H1 (cell line): ENCODE measurements at regions not wholly inside any gene's neighbourhood (a gene's known extent, or its start where the extent isn't known, plus 50 kb on each side); places are given as distances from the start of the nearest gene placed in this dataset.

Source experiments
- CTCF ChIA-PET: fragments of 300-600 bp; sonication (Branson Sonifier 250); formaldehyde crosslinking; loops from one replicate; lab custom pipeline; 2021; ENCODE audit not compliant: partially characterized antibody; lab: Charles Lee
- POLR2A ChIA-PET: fragments of 300-600 bp; sonication (Branson Sonifier 250); formaldehyde crosslinking; loops from one replicate; lab custom pipeline; 2021; ENCODE audit warnings: inconsistent platforms; ENCODE audit not compliant: partially characterized antibody; lab: Charles Lee
- DNase-seq, 2 experiments: peaks; one replicate each; pipeline versions ENCODE4 v3.0.0 to v3.0.0-alpha.2; 2010 to 2022; ENCODE audit warnings: low spot score in 2 of 2, low read depth in 1 of 2, mixed read lengths in 1 of 2
- FAIRE-seq: peaks from 2 replicates; lab custom pipeline; 2011; peaks lifted over from hg19 to GRCh38; lab: Jason Lieb, UNC
- H2AFZ ChIP-seq: 2 replicates; pipeline ENCODE4 v1.8.1; 2012; ENCODE audit warnings: low read length, inconsistent platforms
- H2AK5ac ChIP-seq: 2 replicates; pipeline ENCODE4 v1.6.1; 2013; ENCODE audit warnings: low read depth, low read length
- H2BK120ac ChIP-seq: replicated peaks from 2 replicates; pipeline ENCODE3; 2013; ENCODE audit warnings: low read depth, low read length, inconsistent platforms
- H2BK12ac ChIP-seq: 2 replicates; pipeline ENCODE4 v1.6.1; 2013; ENCODE audit warnings: low read depth, low read length
- H2BK15ac ChIP-seq: 2 replicates; pipeline ENCODE4 v1.6.1; 2013; ENCODE audit warnings: low read length
- H2BK20ac ChIP-seq: 2 replicates; pipeline ENCODE4 v1.6.1; 2013; ENCODE audit warnings: low read length
- H2BK5ac ChIP-seq: 2 replicates; pipeline ENCODE4 v1.6.1; 2013; ENCODE audit warnings: low read depth, low read length
- H3K14ac ChIP-seq: 2 replicates; pipeline ENCODE4 v1.6.1; 2013; ENCODE audit warnings: inconsistent platforms; ENCODE audit not compliant: insufficient read length
- H3K18ac ChIP-seq: 2 replicates; pipeline ENCODE4 v1.6.1; 2013; ENCODE audit warnings: low read length; ENCODE audit errors: extremely low read depth
- H3K23ac ChIP-seq: 2 replicates; pipeline ENCODE4 v1.6.1; 2013; ENCODE audit warnings: inconsistent platforms; ENCODE audit not compliant: insufficient read length
- H3K23me2 ChIP-seq: 2 replicates; pipeline ENCODE4 v1.6.1; 2013; ENCODE audit warnings: low read depth, low read length
- H3K27ac ChIP-seq: 2 replicates; pipeline ENCODE4 v1.6.1; 2011; ENCODE audit warnings: low read depth, low read length, inconsistent platforms
- H3K27me3 ChIP-seq, 4 experiments: replicated peaks in 1 of 4; 1 replicate in 1 of 4; 2 replicates in 3 of 4; pipeline versions ENCODE4 v1.6.1 to v1.8.1; 2011 to 2013; ENCODE audit warnings: low read length in 3 of 4, mild to moderate bottlenecking in 3 of 4, inconsistent platforms in 2 of 4, mixed read lengths in 2 of 4, moderate library complexity in 1 of 4; ENCODE audit not compliant: control insufficient read depth in 3 of 4, insufficient read depth in 3 of 4; ENCODE audit errors: extremely low read depth in 1 of 4
- H3K36me3 ChIP-seq, 4 experiments: 2 replicates each; pipeline versions ENCODE4 v1.6.1 to v1.8.1; 2011 to 2013; ENCODE audit warnings: mild to moderate bottlenecking in 4 of 4, low read length in 3 of 4, moderate library complexity in 2 of 4, control low read depth in 1 of 4, inconsistent platforms in 1 of 4; ENCODE audit not compliant: insufficient read depth in 4 of 4, control insufficient read depth in 2 of 4
- H3K4ac ChIP-seq: replicated peaks from 2 replicates; pipeline ENCODE3; 2013; ENCODE audit warnings: low read length, low read depth, mixed read lengths, inconsistent platforms; ENCODE audit not compliant: insufficient read length
- H3K4me1 ChIP-seq, 4 experiments: replicated peaks in 1 of 4; 1 replicate in 1 of 4; 2 replicates in 3 of 4; pipeline versions ENCODE4 v1.6.1 to v1.8.1; 2011 to 2013; ENCODE audit warnings: low read length in 3 of 4, inconsistent platforms in 2 of 4, mixed read lengths in 1 of 4; ENCODE audit not compliant: insufficient read depth in 4 of 4, control insufficient read depth in 3 of 4
- H3K4me2 ChIP-seq, 2 experiments: 2 replicates each; pipeline versions ENCODE4 v1.6.1 to v1.8.1; 2011 to 2013; ENCODE audit warnings: low read depth in 2 of 2, low read length in 2 of 2, control low read depth in 1 of 2, inconsistent platforms in 1 of 2, mild to moderate bottlenecking in 1 of 2; ENCODE audit not compliant: insufficient read depth in 1 of 2
- H3K4me3 ChIP-seq, 4 experiments: fragments of 200-600, 300-600 bp in 1 of 4; sonication (generic), shearing (Covaris generic), sonication (Bioruptor Twin) in 1 of 4; 2 replicates each; pipeline versions ENCODE4 v1.5.1 to v1.8.1; 2011 to 2016; ENCODE audit warnings: low read length in 4 of 4, low read depth in 3 of 4, control low read depth in 2 of 4, inconsistent platforms in 2 of 4, mild to moderate bottlenecking in 2 of 4, mixed read lengths in 1 of 4, moderate library complexity in 1 of 4; ENCODE audit not compliant: insufficient read depth in 2 of 4; ENCODE audit errors: extremely low read depth in 1 of 4
- H3K56ac ChIP-seq: replicated peaks from 2 replicates; pipeline ENCODE3; 2013; ENCODE audit warnings: low read depth, mild to moderate bottlenecking, mixed read lengths, low read length, inconsistent platforms; ENCODE audit not compliant: insufficient read length
- H3K79me1 ChIP-seq: 2 replicates; pipeline ENCODE4 v1.6.1; 2013; ENCODE audit warnings: low read depth, low read length, control low read depth
- H3K79me2 ChIP-seq, 2 experiments: 2 replicates each; pipeline versions ENCODE4 v1.6.1 to v1.8.1; 2012 to 2013; ENCODE audit warnings: low read length in 2 of 2, mild to moderate bottlenecking in 2 of 2, inconsistent platforms in 1 of 2; ENCODE audit not compliant: insufficient read depth in 2 of 2, control insufficient read depth in 1 of 2
- H3K9ac ChIP-seq, 4 experiments: replicated peaks in 1 of 4; 1 replicate in 1 of 4; 2 replicates in 3 of 4; pipeline versions ENCODE4 v1.6.1 to v1.8.1; 2011 to 2013; ENCODE audit warnings: low read depth in 3 of 4, low read length in 3 of 4, control low read depth in 2 of 4, mild to moderate bottlenecking in 2 of 4, moderate library complexity in 2 of 4, inconsistent platforms in 1 of 4; ENCODE audit errors: extremely low read depth in 1 of 4
- H3K9me3 ChIP-seq, 2 experiments: 2 replicates each; pipeline versions ENCODE4 v1.6.1 to v1.8.1; 2012 to 2013; ENCODE audit warnings: mild to moderate bottlenecking in 2 of 2, moderate library complexity in 2 of 2, control low read depth in 1 of 2, inconsistent platforms in 1 of 2, low read depth in 1 of 2, low read length in 1 of 2, mixed read lengths in 1 of 2; ENCODE audit not compliant: insufficient read depth in 2 of 2
- H4K20me1 ChIP-seq, 2 experiments: replicated peaks in 1 of 2; 2 replicates each; pipeline versions ENCODE3 to v1.8.1; 2011 to 2013; ENCODE audit warnings: inconsistent platforms in 2 of 2, low read length in 2 of 2, mild to moderate bottlenecking in 1 of 2; ENCODE audit not compliant: insufficient read depth in 2 of 2, control insufficient read depth in 1 of 2
- H4K5ac ChIP-seq: 2 replicates; pipeline ENCODE4 v1.6.1; 2013; ENCODE audit warnings: low read length, low read depth, mixed read lengths, inconsistent platforms; ENCODE audit not compliant: insufficient read length
- H4K8ac ChIP-seq: 2 replicates; pipeline ENCODE4 v1.8.0; 2013; ENCODE audit warnings: mild to moderate bottlenecking, moderate library complexity, low read length, inconsistent platforms; ENCODE audit not compliant: insufficient read depth; ENCODE audit errors: extremely low read depth
- H4K91ac ChIP-seq: replicated peaks from 2 replicates; pipeline ENCODE3; 2013; ENCODE audit warnings: low read length, mixed read lengths, inconsistent platforms; ENCODE audit not compliant: insufficient read length
- CHD7 ChIP-seq: fragments of 300-600 bp; sonication (generic); IDR thresholded peaks from 2 replicates; pipeline ENCODE4 v1.7.1; 2012; ENCODE audit warnings: low read length, moderate library complexity, mild to moderate bottlenecking, inconsistent platforms; ENCODE audit not compliant: insufficient replicate concordance
- WGBS, 2 experiments: shearing (Covaris generic) in 1 of 2; methylation state at CpG; one replicate each; pipeline versions ENCODE4 v1.1.6 to v1.1.7; 2013 to 2015; ENCODE audit warnings: low lambda C conversion rate in 2 of 2, mixed read lengths in 2 of 2, inconsistent platforms in 1 of 2, low coverage in 1 of 2, missing lambda C conversion rate in 1 of 2; ENCODE audit not compliant: insufficient replicate concordance in 2 of 2, insufficient coverage in 1 of 2, insufficient read length in 1 of 2; ENCODE audit errors: extremely low coverage in 1 of 2, missing lambda C conversion rate in 1 of 2; 5-methylcytosine and 5-hydroxymethylcytosine counted together

- Histone ChIP-seq H2BK12ac (no peak overlapping the region), H4K91ac (no peak overlapping the region), H3K79me1 (no peaks in the 10 kb centered on the region), H3K4ac (no peak overlapping the region), H2AFZ (no peak overlapping the region), H3K9ac (no peak overlapping the region), H3K23me2 (no peaks in the 10 kb centered on the region), H3K4me3 (no peak overlapping the region), H3K36me3 (no peaks in the 10 kb centered on the region), H3K23ac (no peak overlapping the region), H3K18ac (no peak overlapping the region), H3K56ac (no peak overlapping the region), H2AK5ac (no peak overlapping the region), H3K79me2 (no peaks in the 10 kb centered on the region), H2BK5ac (no peak overlapping the region), H2BK120ac (no peak overlapping the region), H4K20me1 (no peaks in the 10 kb centered on the region), H4K5ac (no peak overlapping the region), H3K27ac (no peak overlapping the region), H3K4me2 (no peak overlapping the region), H2BK15ac (no peak overlapping the region), H3K4me1 (no peaks in the 10 kb centered on the region), H3K9me3 (no peaks in the 10 kb centered on the region), H3K14ac (no peak overlapping the region), H4K8ac (no peak overlapping the region), H2BK20ac (no peak overlapping the region), H3K27me3 (no peaks in the 10 kb centered on the region)
- 100% methylated on average over 3 of the region's 3 CpGs; no CpG with 5 or more reads in 1 of the 2 experiments for WGBS, 2 experiments
- FAIRE-seq (no peak), DNase-seq (no peak)
- CTCF ChIA-PET: no interaction called here
- POLR2A ChIA-PET: no interaction called here
- TF ChIP-seq CHD7: no peak
Measured at GRCh38 chrX:93229036-93229435, 444.3 kb downstream of the NAP1L3 start.
